ENCODE measurements at regions not wholly inside any gene's neighbourhood (a gene's known extent, or its start where the extent isn't known, plus 50 kb on each side); places are given as distances from the start of the nearest gene placed in this dataset.

- no peaks in the 10 kb centered on the region for H3K79me2 ChIP-seq (ENCODE audit: control insufficient read depth, insufficient read depth, low read length)
- dilution Hi-C loops (cut with MboI; ENCODE audit: extremely low pct_ligation_motif_present, low sequenced_read_pairs), result no loop called here
- H3K9me3 ChIP-seq (ENCODE audit: control insufficient read depth, low read depth, low read length), result no peaks in the 10 kb centered on the region
- no peaks in the 10 kb centered on the region for H3K9me1 ChIP-seq (ENCODE audit: control insufficient read depth, extremely low read depth, insufficient read depth, low read length)
- no peaks in the 10 kb centered on the region for H3K27me3 ChIP-seq (ENCODE audit: control insufficient read depth, extremely low read depth, insufficient read depth, low read length)
- no peaks in the 10 kb centered on the region for H4K20me1 ChIP-seq (ENCODE audit: control insufficient read depth, extremely low read depth, insufficient read depth, low read length)
- no peaks in the 10 kb centered on the region for H3K4me1 ChIP-seq (ENCODE audit: control insufficient read depth, extremely low read depth, insufficient read depth, low read length)
- H3K27ac ChIP-seq (ENCODE audit: control insufficient read depth, insufficient read depth, low read length), result no peak overlapping the region
- no peak for DNase-seq (ENCODE audit: low read depth, low spot score)
- H3K9ac ChIP-seq (ENCODE audit: control insufficient read depth, extremely low read depth, insufficient read depth, low read length), result no peak overlapping the region
- H3K36me3 ChIP-seq (ENCODE audit: control insufficient read depth in 2 of 2, extremely low read depth in 1 of 2, insufficient read depth in 2 of 2, low read length in 2 of 2), result no peaks in the 10 kb centered on the region
- H3K4me3 ChIP-seq (ENCODE audit: control insufficient read depth in 2 of 3, extremely low read depth in 1 of 3, insufficient read depth in 2 of 3, low read depth in 1 of 3, low read length in 3 of 3), result no peak overlapping the region
- TF ChIP-seq CTCF (optimal IDR thresholded peaks at IDR 0.05 in 1 of 3, IDR thresholded peaks at IDR 0.05 in 1 of 3, conservative IDR thresholded peaks at IDR 0.05 in 1 of 3; ENCODE audit: extremely low read depth in 1 of 3, insufficient read depth in 2 of 3, low read length in 3 of 3) (no peak), EZH2 (IDR thresholded peaks at IDR 0.05; ENCODE audit: low read length) (no peak)
- no peak overlapping the region for H3K4me2 ChIP-seq (ENCODE audit: control insufficient read depth, extremely low read depth, insufficient read depth, low read depth, low read length)
- H2AFZ ChIP-seq (ENCODE audit: control insufficient read depth, low read length), result no peak overlapping the region
- FAIRE-seq, result no peak
Observed at GRCh38 chr2:183438541-183438940, 314.3 kb downstream of the NUP35 start.

GRCh38 chr2:183455056-183455455, 330.8 kb downstream of the NUP35 start:
- H3K36me3 ChIP-seq (ENCODE audit: control insufficient read depth in 2 of 2, extremely low read depth in 1 of 2, insufficient read depth in 2 of 2, low read length in 2 of 2), result no peaks in the 10 kb centered on the region
- H3K27ac ChIP-seq (ENCODE audit: control insufficient read depth, insufficient read depth, low read length), result no peak overlapping the region
- H3K4me2 ChIP-seq (ENCODE audit: control insufficient read depth, extremely low read depth, insufficient read depth, low read depth, low read length), result no peak overlapping the region
- no peak overlapping the region for H3K9ac ChIP-seq (ENCODE audit: control insufficient read depth, extremely low read depth, insufficient read depth, low read length)
- no peaks in the 10 kb centered on the region for H3K4me1 ChIP-seq (ENCODE audit: control insufficient read depth, extremely low read depth, insufficient read depth, low read length)
- H3K4me3 ChIP-seq (ENCODE audit: control insufficient read depth in 2 of 3, extremely low read depth in 1 of 3, insufficient read depth in 2 of 3, low read depth in 1 of 3, low read length in 3 of 3), result no peak overlapping the region
- H3K9me1 ChIP-seq (ENCODE audit: control insufficient read depth, extremely low read depth, insufficient read depth, low read length), result no peaks in the 10 kb centered on the region
- DNase-seq (ENCODE audit: low read depth, low spot score) (no peak), FAIRE-seq (no peak)
- H4K20me1 ChIP-seq (ENCODE audit: control insufficient read depth, extremely low read depth, insufficient read depth, low read length), result no peaks in the 10 kb centered on the region
- dilution Hi-C loops (cut with MboI; ENCODE audit: extremely low pct_ligation_motif_present, low sequenced_read_pairs), result no loop called here
- no peaks in the 10 kb centered on the region for H3K27me3 ChIP-seq (ENCODE audit: control insufficient read depth, extremely low read depth, insufficient read depth, low read length)
- no peak overlapping the region for H2AFZ ChIP-seq (ENCODE audit: control insufficient read depth, low read length)
- no peaks in the 10 kb centered on the region for H3K79me2 ChIP-seq (ENCODE audit: control insufficient read depth, insufficient read depth, low read length)
- no peaks in the 10 kb centered on the region for H3K9me3 ChIP-seq (ENCODE audit: control insufficient read depth, low read depth, low read length)
- TF ChIP-seq EZH2 (IDR thresholded peaks at IDR 0.05; ENCODE audit: low read length) (no peak), CTCF (optimal IDR thresholded peaks at IDR 0.05 in 1 of 3, IDR thresholded peaks at IDR 0.05 in 1 of 3, conservative IDR thresholded peaks at IDR 0.05 in 1 of 3; ENCODE audit: extremely low read depth in 1 of 3, insufficient read depth in 2 of 3, low read length in 3 of 3) (no peak)

All from keratinocyte (primary cell).